GM18511 (cell line): ENCODE measurements at regions not wholly inside any gene's neighbourhood (a gene's known extent, or its start where the extent isn't known, plus 50 kb on each side); places are given as distances from the start of the nearest gene placed in this dataset.
"Not testable (repeated sequence)": the region's sequence is repeated elsewhere in the genome, so short reads cannot be mapped to it uniquely, and the experiment has no call there.

ENCODE experiments used
- ATAC-seq: cut with Tn5 transposase; IDR thresholded peaks from one replicate; pipeline ENCODE4 v1.9.1; 2021; ENCODE audit warnings: mild to moderate bottlenecking, moderate library complexity; ENCODE audit not compliant: unreplicated experiment

GRCh38 chr3:95215437-95215957, 1152.6 kb downstream of the NSUN3 start:
- no peak for ATAC-seq

- no peak for ATAC-seq
Measured at GRCh38 chr3:95217661-95218060, 1154.8 kb downstream of the NSUN3 start.

GRCh38 chr3:95218484-95218883, 1155.6 kb downstream of the NSUN3 start:
- ATAC-seq = no peak

GRCh38 chr3:95226437-95226836, 1163.6 kb downstream of the NSUN3 start:
- ATAC-seq = no peak

GRCh38 chr3:95227092-95227491, 1164.2 kb downstream of the NSUN3 start:
- ATAC-seq = no peak

GRCh38 chr3:95228416-95228815, 1165.6 kb downstream of the NSUN3 start:
- no peak for ATAC-seq

GRCh38 chr3:95235916-95236315, 1173.1 kb downstream of the NSUN3 start:
- no peak for ATAC-seq

- ATAC-seq = no peak
Measured at GRCh38 chr3:95237783-95238182, 1174.9 kb downstream of the NSUN3 start.

- no peak for ATAC-seq
Measured at GRCh38 chr3:95240395-95240794, 1177.5 kb downstream of the NSUN3 start.

GRCh38 chr3:95241256-95241655, 1178.4 kb downstream of the NSUN3 start:
- ATAC-seq = not testable (repeated sequence)

GRCh38 chr3:95246413-95246812, 1183.6 kb downstream of the NSUN3 start:
- no peak for ATAC-seq

- ATAC-seq = no peak
Measured at GRCh38 chr3:95254061-95254460, 1191.2 kb downstream of the NSUN3 start.

GRCh38 chr3:95254758-95255157, 1191.9 kb downstream of the NSUN3 start:
- no peak for ATAC-seq

GRCh38 chr3:95265129-95265528, 1202.3 kb downstream of the NSUN3 start:
- no peak for ATAC-seq

- no peak for ATAC-seq
Measured at GRCh38 chr3:95271395-95271794, 1208.5 kb downstream of the NSUN3 start.

GRCh38 chr3:95272166-95272565, 1209.3 kb downstream of the NSUN3 start:
- no peak for ATAC-seq

GRCh38 chr3:95272781-95273180, 1209.9 kb downstream of the NSUN3 start:
- no peak for ATAC-seq

GRCh38 chr3:95277613-95278012, 1214.8 kb downstream of the NSUN3 start:
- ATAC-seq = no peak

- no peak for ATAC-seq
Measured at GRCh38 chr3:95280711-95281352, 1218.0 kb downstream of the NSUN3 start.

- no peak for ATAC-seq
Measured at GRCh38 chr3:95289295-95289694, 1226.4 kb downstream of the NSUN3 start.

GRCh38 chr3:95297581-95297980, 1234.7 kb downstream of the NSUN3 start:
- ATAC-seq = no peak

GRCh38 chr3:95302044-95302443, 1239.2 kb downstream of the NSUN3 start:
- no peak for ATAC-seq

- no peak for ATAC-seq
Measured at GRCh38 chr3:95310560-95310959, 1247.7 kb downstream of the NSUN3 start.
